SU-DHL-6 (cell line): ENCODE measurements at regions not wholly inside any gene's neighbourhood (a gene's known extent, or its start where the extent isn't known, plus 50 kb on each side); places are given as distances from the start of the nearest gene placed in this dataset.

Experiments
- CTCF ChIP-seq: fragments of 200-600 bp; sonication (generic); IDR thresholded peaks from one replicate; pipeline ENCODE4 v1.5.1; 2017; ENCODE audit warnings: antibody characterized with exemption, mild to moderate bottlenecking, low read length, moderate library complexity; ENCODE audit not compliant: insufficient read depth, poor library complexity, severe bottlenecking
- EZH2phosphoT487 ChIP-seq: fragments of 200-600 bp; sonication (generic), shearing (Covaris generic); conservative IDR thresholded peaks from 2 replicates; pipeline ENCODE4 v1.6.1; 2018; ENCODE audit warnings: mild to moderate bottlenecking, antibody characterized with exemption, low read length, moderate library complexity, mixed read lengths

- TF ChIP-seq CTCF (no peak), EZH2phosphoT487 (no peak)
Observed at GRCh38 chr6:92243315-92243714, 1176.0 kb downstream of the EPHA7 start.
